CD14-positive monocyte (primary cell): ENCODE measurements at regions not wholly inside any gene's neighbourhood (a gene's known extent, or its start where the extent isn't known, plus 50 kb on each side); places are given as distances from the start of the nearest gene placed in this dataset.
"Not testable (repeated sequence)": the region's sequence is repeated elsewhere in the genome, so short reads cannot be mapped to it uniquely, and the experiment has no call there.

ENCODE experiments used
- DNase-seq, 3 donors: peaks; one replicate each; pipeline ENCODE4 v3.0.0-alpha.2; 2011 to 2022
- H2AFZ ChIP-seq: 2 replicates; pipeline ENCODE4 v1.6.0; 2012; ENCODE audit warnings: mild to moderate bottlenecking, low read depth, low read length, inconsistent platforms; ENCODE audit not compliant: insufficient read depth, poor library complexity, severe bottlenecking
- H3K27ac ChIP-seq, 2 donors: 1 replicate in 1 of 2; 2 replicates in 1 of 2; pipeline ENCODE4 v1.5.1; 2012 to 2013; ENCODE audit warnings: low read length in 2 of 2, control low read depth in 1 of 2, inconsistent platforms in 1 of 2, low read depth in 1 of 2, mild to moderate bottlenecking in 1 of 2
- H3K27me3 ChIP-seq, 2 donors: one replicate each; pipeline versions ENCODE4 v1.6.0 to v1.6.1; 2011 to 2013; ENCODE audit warnings: low read length in 2 of 2; ENCODE audit not compliant: control insufficient read depth in 2 of 2, insufficient read depth in 2 of 2
- H3K36me3 ChIP-seq, 2 donors: replicated peaks in 1 of 2; 1 replicate in 1 of 2; 2 replicates in 1 of 2; pipeline versions ENCODE4 v1.5.1 to v1.6.1; 2012 to 2013; ENCODE audit warnings: low read length in 2 of 2, control low read depth in 1 of 2, inconsistent platforms in 1 of 2, mild to moderate bottlenecking in 1 of 2; ENCODE audit not compliant: insufficient read depth in 2 of 2, control insufficient read depth in 1 of 2
- H3K4me1 ChIP-seq, 2 donors: 1 replicate in 1 of 2; 2 replicates in 1 of 2; pipeline versions ENCODE4 v1.5.1 to v1.6.1; 2012 to 2013; ENCODE audit warnings: low read length in 2 of 2, control low read depth in 1 of 2, inconsistent platforms in 1 of 2, mild to moderate bottlenecking in 1 of 2, moderate library complexity in 1 of 2; ENCODE audit not compliant: insufficient read depth in 2 of 2, control insufficient read depth in 1 of 2
- H3K4me2 ChIP-seq: replicated peaks from 2 replicates; pipeline ENCODE3; 2012; ENCODE audit warnings: low read length, moderate library complexity, mild to moderate bottlenecking; ENCODE audit not compliant: poor library complexity, severe bottlenecking; ENCODE audit errors: extremely low read depth
- H3K4me3 ChIP-seq, 3 experiments: fragments of 200-600 bp in 1 of 3; sonication (generic) in 1 of 3; replicated peaks in 1 of 3; 1 replicate in 2 of 3; 2 replicates in 1 of 3; pipeline ENCODE4 v1.5.1; 2011 to 2013; ENCODE audit warnings: low read length in 3 of 3, mild to moderate bottlenecking in 3 of 3, control low read depth in 2 of 3, low read depth in 2 of 3, inconsistent platforms in 1 of 3, moderate library complexity in 1 of 3
- H3K79me2 ChIP-seq: 2 replicates; pipeline ENCODE4 v1.6.0; 2012; ENCODE audit warnings: mild to moderate bottlenecking, control low read depth, inconsistent platforms, low read length, moderate library complexity; ENCODE audit not compliant: insufficient read depth
- H3K9ac ChIP-seq: 2 replicates; pipeline ENCODE4 v1.6.0; 2017; ENCODE audit warnings: low read length, mild to moderate bottlenecking; ENCODE audit not compliant: insufficient read depth, poor library complexity, severe bottlenecking
- H3K9me3 ChIP-seq, 2 donors: replicated peaks in 1 of 2; 1 replicate in 1 of 2; 2 replicates in 1 of 2; pipeline versions ENCODE4 v1.5.1 to v1.6.1; 2012 to 2013; ENCODE audit warnings: low read length in 2 of 2, control low read depth in 1 of 2; ENCODE audit not compliant: control insufficient read depth in 1 of 2, insufficient read depth in 1 of 2
- H4K20me1 ChIP-seq: 2 replicates; pipeline ENCODE4 v1.6.0; 2012; ENCODE audit warnings: mild to moderate bottlenecking, low read length, control low read depth, moderate library complexity; ENCODE audit not compliant: insufficient read depth
- H3K27ac Mint-ChIP-seq, 7 donors: one replicate each; pipeline ENCODE4 v1.8.0; 2020; ENCODE audit warnings: mild to moderate bottlenecking in 7 of 7, mixed read lengths in 7 of 7, moderate library complexity in 6 of 7, inconsistent platforms in 2 of 7
- H3K27me3 Mint-ChIP-seq, 3 donors: one replicate each; pipeline ENCODE4 v1.8.0; 2021 to 2022; ENCODE audit warnings: low read depth in 3 of 3, mild to moderate bottlenecking in 3 of 3, mixed read lengths in 3 of 3, moderate library complexity in 3 of 3, inconsistent platforms in 1 of 3
- H3K36me3 Mint-ChIP-seq, 2 donors: one replicate each; pipeline ENCODE4 v1.8.0; 2020; ENCODE audit warnings: mixed read lengths in 2 of 2, inconsistent platforms in 1 of 2, mild to moderate bottlenecking in 1 of 2
- H3K4me1 Mint-ChIP-seq: one replicate; pipeline ENCODE4 v1.8.0; 2020; ENCODE audit warnings: mild to moderate bottlenecking, mixed read lengths
- H3K4me3 Mint-ChIP-seq, 2 donors: one replicate each; pipeline ENCODE4 v1.8.0; 2020; ENCODE audit warnings: mild to moderate bottlenecking in 2 of 2, mixed read lengths in 2 of 2, moderate library complexity in 1 of 2
- H3K9me3 Mint-ChIP-seq, 7 donors: one replicate each; pipeline ENCODE4 v1.8.0; 2020 to 2022; ENCODE audit warnings: mixed read lengths in 7 of 7, mild to moderate bottlenecking in 6 of 7, moderate library complexity in 6 of 7, inconsistent platforms in 2 of 7
- WGBS: methylation state at CpG from one replicate; pipeline ENCODE4 v1.1.5; 2013; ENCODE audit warnings: missing lambda C conversion rate; ENCODE audit not compliant: insufficient coverage; 5-methylcytosine and 5-hydroxymethylcytosine counted together
- intact Hi-C, 2 donors: fragments of 100-400 bp; cut with micrococcal nuclease; formaldehyde crosslinking; loops; one replicate each; pipeline versions ENCODE4 v1.15.0 to v1.15.1; 2023

DNA sequence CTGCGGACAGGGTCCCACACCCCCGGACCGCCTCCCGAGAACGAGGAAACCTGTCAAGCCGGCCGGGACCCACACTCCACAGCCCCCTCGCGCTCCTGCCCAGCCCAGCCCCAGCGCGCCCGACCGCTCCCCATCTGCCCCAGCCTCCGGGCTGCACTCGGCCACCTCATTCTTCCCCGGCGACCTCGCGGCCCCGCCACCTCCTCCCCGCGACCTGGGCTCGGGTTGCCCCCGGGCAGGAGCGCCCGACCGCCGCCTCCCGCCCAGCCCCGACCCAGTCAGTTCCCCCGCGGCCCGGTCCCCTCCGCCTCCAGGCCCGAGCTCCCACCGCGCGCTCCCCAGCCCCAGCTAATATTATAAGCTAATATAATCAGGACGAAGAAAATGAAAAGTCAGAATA, 344.8 kb downstream of the ZNF479 start:
- H3K79me2 ChIP-seq, DNase-seq, H2AFZ ChIP-seq, H3K4me2 ChIP-seq, H3K4me3 ChIP-seq, H3K27ac Mint-ChIP-seq, H3K4me1 ChIP-seq, H3K27ac ChIP-seq, H3K36me3 ChIP-seq, H3K9ac ChIP-seq, H3K4me3 Mint-ChIP-seq, H3K27me3 Mint-ChIP-seq, intact Hi-C loops, H3K4me1 Mint-ChIP-seq, H4K20me1 ChIP-seq, H3K27me3 ChIP-seq, H3K36me3 Mint-ChIP-seq: not testable (repeated sequence)
- H3K9me3 ChIP-seq: peaks cover 8 to 29% of the 10 kb centered on the region in 2 donors
- 57% methylated on average over 10 of the region's 39 CpGs for WGBS
- H3K9me3 Mint-ChIP-seq: peaks cover 4 to 45% (median 20%) of the 10 kb centered on the region in 7 donors
